B cell (primary cell): ENCODE measurements at regions not wholly inside any gene's neighbourhood (a gene's known extent, or its start where the extent isn't known, plus 50 kb on each side); places are given as distances from the start of the nearest gene placed in this dataset.

Experiments used
- ATAC-seq: fragments of 200-7000 bp; cut with Tn5 transposase; one replicate; pipeline ENCODE4 v1.10.0; 2021; ENCODE audit warnings: low read depth, mild to moderate bottlenecking, moderate number of reproducible peaks, moderate library complexity
- CTCF ChIA-PET: fragments of 350-600 bp; sonication (Branson Sonifier 250); formaldehyde crosslinking; loops from one replicate; lab custom pipeline; 2021; ENCODE audit warnings: antibody characterized with exemption, inconsistent platforms; lab: Charles Lee
- POLR2A ChIA-PET: fragments of 350-600 bp; sonication (Branson Sonifier 250); formaldehyde crosslinking; loops from one replicate; lab custom pipeline; 2021; ENCODE audit warnings: antibody characterized with exemption; lab: Charles Lee
- DNase-seq: peaks from one replicate; pipeline ENCODE4 v3.0.0; 2013
- H2AFZ ChIP-seq: 2 replicates; pipeline ENCODE4 v1.6.1; 2012; ENCODE audit warnings: mild to moderate bottlenecking, low read depth, low read length; ENCODE audit not compliant: insufficient read depth, poor library complexity, severe bottlenecking
- H3K27ac ChIP-seq, 2 donors: 1 replicate in 1 of 2; 2 replicates in 1 of 2; pipeline ENCODE4 v1.5.1; 2012 to 2013; ENCODE audit warnings: low read length in 2 of 2, mild to moderate bottlenecking in 2 of 2, moderate library complexity in 1 of 2
- H3K27me3 ChIP-seq, 4 experiments: fragments of 200-600 bp in 1 of 4; sonication (generic) in 1 of 4; replicated peaks in 1 of 4; 1 replicate in 2 of 4; 2 replicates in 2 of 4; pipeline versions ENCODE4 v1.6.1 to v1.7.0; 2013 to 2016; ENCODE audit warnings: low read length in 3 of 4, mild to moderate bottlenecking in 2 of 4, mixed read lengths in 1 of 4, moderate library complexity in 1 of 4; ENCODE audit not compliant: insufficient read depth in 4 of 4, control insufficient read depth in 3 of 4; ENCODE audit errors: control extremely low read depth in 1 of 4
- H3K36me3 ChIP-seq, 2 experiments: replicated peaks in 1 of 2; 1 replicate in 1 of 2; 2 replicates in 1 of 2; pipeline versions ENCODE4 v1.6.1 to v1.7.1; 2013; ENCODE audit warnings: low read length in 1 of 2; ENCODE audit not compliant: insufficient read depth in 2 of 2, control insufficient read depth in 1 of 2; ENCODE audit errors: control extremely low read depth in 1 of 2, extremely low read depth in 1 of 2
- H3K4me1 ChIP-seq, 2 donors: fragments of 200-600 bp in 1 of 2; sonication (generic) in 1 of 2; 1 replicate in 1 of 2; 2 replicates in 1 of 2; pipeline versions ENCODE4 v1.5.1 to v1.6.1; 2013 to 2017; ENCODE audit warnings: low read length in 2 of 2; ENCODE audit not compliant: control insufficient read depth in 2 of 2, insufficient read depth in 2 of 2
- H3K4me2 ChIP-seq: replicated peaks from 2 replicates; pipeline ENCODE3; 2012; ENCODE audit warnings: mild to moderate bottlenecking, low read depth, low read length; ENCODE audit not compliant: poor library complexity, severe bottlenecking
- H3K4me3 ChIP-seq, 5 experiments: fragments of 200-600 bp in 1 of 5; sonication (generic) in 1 of 5; 1 replicate in 3 of 5; 2 replicates in 2 of 5; pipeline versions ENCODE4 v1.5.1 to v1.7.0; 2011 to 2016; ENCODE audit warnings: low read length in 4 of 5, mild to moderate bottlenecking in 4 of 5, low read depth in 2 of 5, control low read depth in 1 of 5, moderate library complexity in 1 of 5; ENCODE audit not compliant: insufficient read depth in 1 of 5; ENCODE audit errors: control extremely low read depth in 1 of 5, extremely low read depth in 1 of 5
- H3K79me2 ChIP-seq: fragments of 200-600 bp; sonication (generic); one replicate; pipeline ENCODE4 v1.6.0; 2016; ENCODE audit warnings: low read length; ENCODE audit not compliant: control insufficient read depth, insufficient read depth
- H3K9ac ChIP-seq: fragments of 200-600 bp; sonication (generic); 2 replicates; pipeline ENCODE4 v1.6.1; 2017; ENCODE audit warnings: mild to moderate bottlenecking, low read length, moderate library complexity
- H3K9me3 ChIP-seq, 3 donors: one replicate each; pipeline versions ENCODE4 v1.6.1 to v1.7.1; 2013; ENCODE audit warnings: low read length in 2 of 3; ENCODE audit not compliant: control insufficient read depth in 2 of 3, insufficient read depth in 1 of 3; ENCODE audit errors: control extremely low read depth in 1 of 3
- H4K20me1 ChIP-seq: 2 replicates; pipeline ENCODE4 v1.6.0; 2012; ENCODE audit warnings: mild to moderate bottlenecking, low read length; ENCODE audit not compliant: insufficient read depth, control insufficient read depth, poor library complexity, severe bottlenecking
- H3K27ac Mint-ChIP-seq: one replicate; pipeline ENCODE4 v1.8.0; 2021; ENCODE audit warnings: mixed read lengths
- H3K27me3 Mint-ChIP-seq: one replicate; pipeline ENCODE4 v1.8.0; 2021; ENCODE audit warnings: mixed read lengths
- H3K4me1 Mint-ChIP-seq: one replicate; pipeline ENCODE4 v1.8.0; 2021; ENCODE audit warnings: mixed read lengths
- H3K4me3 Mint-ChIP-seq: one replicate; pipeline ENCODE4 v1.8.0; 2021; ENCODE audit warnings: mixed read lengths
- H3K9me3 Mint-ChIP-seq: one replicate; pipeline ENCODE4 v1.8.0; 2022; ENCODE audit warnings: mixed read lengths; ENCODE audit not compliant: insufficient read depth
- EZH2 ChIP-seq: IDR thresholded peaks from 2 replicates; pipeline ENCODE4 v1.6.1; 2012; ENCODE audit warnings: borderline replicate concordance, low read depth, mild to moderate bottlenecking, moderate library complexity, low read length; ENCODE audit not compliant: insufficient read depth, poor library complexity, severe bottlenecking
- WGBS: methylation state at CpG from one replicate; pipeline ENCODE4 v1.1.5; 2013; ENCODE audit warnings: missing lambda C conversion rate; ENCODE audit not compliant: insufficient coverage; 5-methylcytosine and 5-hydroxymethylcytosine counted together
- intact Hi-C: fragments of 100-400 bp; cut with micrococcal nuclease; formaldehyde crosslinking; loops from one replicate; pipeline ENCODE4 v1.10.0; 2022
- TF ChIP-seq, protein P1 (sequence below): fragments of 200-600 bp; IDR thresholded peaks from one replicate; pipeline ENCODE4 v1.8.0; 2022; ENCODE audit warnings: antibody characterized with exemption, mild to moderate bottlenecking

DNA sequence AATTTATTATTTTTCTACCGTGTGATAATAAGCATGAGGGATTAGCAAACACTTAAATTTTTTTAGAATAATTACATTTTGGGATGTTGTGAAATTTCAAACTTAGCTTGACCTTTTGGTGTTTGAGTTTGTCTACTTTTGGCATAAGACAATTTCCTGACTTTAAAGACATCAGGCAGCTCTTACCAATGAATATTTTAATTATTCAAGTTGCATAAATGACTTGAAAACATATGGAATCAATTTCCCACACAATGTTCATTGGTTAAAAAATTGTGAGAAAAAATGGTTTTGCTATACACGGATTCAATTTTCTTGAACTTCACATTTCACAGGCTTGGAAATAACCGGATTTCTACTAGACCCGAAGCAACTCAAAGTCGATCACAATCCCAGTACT, 243.4 kb downstream of the IKZF2 start:
- Histone ChIP-seq H3K79me2 (no peaks in the 10 kb centered on the region), H3K27me3 (no peaks in the 10 kb centered on the region), H3K4me1 (no peaks in the 10 kb centered on the region), H3K4me2 (no peak overlapping the region), H3K4me3 (no peak overlapping the region), H3K36me3 (no peaks in the 10 kb centered on the region), H3K9ac (no peak overlapping the region), H3K9me3 (no peaks in the 10 kb centered on the region), H4K20me1 (no peaks in the 10 kb centered on the region), H3K27ac (no peak overlapping the region), H2AFZ (no peak overlapping the region)
- H3K4me3 Mint-ChIP-seq = no peak overlapping the region
- TF ChIP-seq EZH2 = no peak
- TF ChIP-seq, protein P1, sequence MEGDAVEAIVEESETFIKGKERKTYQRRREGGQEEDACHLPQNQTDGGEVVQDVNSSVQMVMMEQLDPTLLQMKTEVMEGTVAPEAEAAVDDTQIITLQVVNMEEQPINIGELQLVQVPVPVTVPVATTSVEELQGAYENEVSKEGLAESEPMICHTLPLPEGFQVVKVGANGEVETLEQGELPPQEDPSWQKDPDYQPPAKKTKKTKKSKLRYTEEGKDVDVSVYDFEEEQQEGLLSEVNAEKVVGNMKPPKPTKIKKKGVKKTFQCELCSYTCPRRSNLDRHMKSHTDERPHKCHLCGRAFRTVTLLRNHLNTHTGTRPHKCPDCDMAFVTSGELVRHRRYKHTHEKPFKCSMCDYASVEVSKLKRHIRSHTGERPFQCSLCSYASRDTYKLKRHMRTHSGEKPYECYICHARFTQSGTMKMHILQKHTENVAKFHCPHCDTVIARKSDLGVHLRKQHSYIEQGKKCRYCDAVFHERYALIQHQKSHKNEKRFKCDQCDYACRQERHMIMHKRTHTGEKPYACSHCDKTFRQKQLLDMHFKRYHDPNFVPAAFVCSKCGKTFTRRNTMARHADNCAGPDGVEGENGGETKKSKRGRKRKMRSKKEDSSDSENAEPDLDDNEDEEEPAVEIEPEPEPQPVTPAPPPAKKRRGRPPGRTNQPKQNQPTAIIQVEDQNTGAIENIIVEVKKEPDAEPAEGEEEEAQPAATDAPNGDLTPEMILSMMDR = no peak
- 100% methylated on average over 4 of the region's 5 CpGs for WGBS
- ChIA-PET POLR2A (no interaction called here), CTCF (no interaction called here)
- no peaks in the 10 kb centered on the region for H3K4me1 Mint-ChIP-seq
- H3K27ac Mint-ChIP-seq = no peak overlapping the region
- intact Hi-C loops = no loop called here
- H3K27me3 Mint-ChIP-seq = no peaks in the 10 kb centered on the region
- DNase-seq (no peak), ATAC-seq (no peak)
- no peaks in the 10 kb centered on the region for H3K9me3 Mint-ChIP-seq

DNA sequence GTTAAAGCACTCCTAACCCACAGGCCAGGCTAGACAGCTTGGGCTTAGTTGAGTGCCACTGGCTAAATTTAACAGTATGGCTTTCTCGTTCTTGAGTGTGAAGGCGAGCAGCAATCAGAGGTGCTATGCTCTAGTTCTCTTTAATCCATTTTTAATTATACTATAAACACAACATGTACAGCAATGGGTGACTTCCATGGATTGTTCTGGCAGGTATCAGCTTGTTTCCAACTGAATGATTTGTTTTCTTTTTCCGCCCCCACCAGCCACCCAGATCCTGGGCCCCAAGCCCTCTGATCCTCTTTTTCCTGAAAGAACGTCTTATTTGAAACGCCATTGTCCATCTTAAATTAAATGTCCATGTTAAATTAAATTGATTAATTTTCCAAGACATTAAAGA, 244.8 kb downstream of the IKZF2 start:
- no peak overlapping the region for H3K9ac ChIP-seq
- no peak for DNase-seq
- H3K9me3 ChIP-seq = no peaks in the 10 kb centered on the region
- Mint-ChIP-seq H3K4me3 (no peak overlapping the region), H3K27me3 (no peaks in the 10 kb centered on the region), H3K27ac (no peak overlapping the region), H3K9me3 (no peaks in the 10 kb centered on the region), H3K4me1 (no peaks in the 10 kb centered on the region)
- H3K27ac ChIP-seq = no peak overlapping the region
- H3K4me1 ChIP-seq = no peaks in the 10 kb centered on the region
- POLR2A ChIA-PET = no interaction called here
- no peaks in the 10 kb centered on the region for H3K79me2 ChIP-seq
- intact Hi-C loops = no loop called here
- WGBS = 100% methylated on average over 1 of the region's 5 CpGs
- H3K4me2 ChIP-seq = no peak overlapping the region
- H3K4me3 ChIP-seq = no peak overlapping the region
- H4K20me1 ChIP-seq = no peaks in the 10 kb centered on the region
- no peak overlapping the region for H2AFZ ChIP-seq
- CTCF ChIA-PET = no interaction called here
- TF ChIP-seq, protein P1 = no peak
- no peak for TF ChIP-seq EZH2
- H3K27me3 ChIP-seq = no peaks in the 10 kb centered on the region
- no peak for ATAC-seq
- H3K36me3 ChIP-seq = no peaks in the 10 kb centered on the region
